Stimulated activated naive CD8-positive, alpha-beta T cell treated with anti-CD3 and anti-CD28 coated beads, Interleukin-15, Interleukin-2, amounts not matched to agents 100 U/mL and 50 U/mL, for 24 hours (primary cell): ENCODE measurements at regions not wholly inside any gene's neighbourhood (a gene's known extent, or its start where the extent isn't known, plus 50 kb on each side); places are given as distances from the start of the nearest gene placed in this dataset.

Experiments used
- ATAC-seq: fragments of 150-1000 bp; cut with Tn5 transposase; one replicate; pipeline ENCODE4 v1.10.0; 2021
- DNase-seq: peaks from one replicate; pipeline ENCODE4 v3.0.0; 2021

- ATAC-seq (no peak), DNase-seq (no peak)
These were observed 437.0 kb downstream of the ZNF608 start for GRCh38 chr5:124309241-124309980.

- ATAC-seq: no peak
- no peak for DNase-seq
These were observed 443.1 kb downstream of the ZNF608 start for GRCh38 chr5:124303366-124303765.

GRCh38 chr5:124302533-124302932 lies 443.9 kb downstream of the ZNF608 start:
- DNase-seq: no peak
- ATAC-seq: no peak

GRCh38 chr5:124301850-124302249 lies 444.6 kb downstream of the ZNF608 start:
- no peak for ATAC-seq
- DNase-seq: no peak

- ATAC-seq (no peak), DNase-seq (no peak)
These were observed 445.4 kb downstream of the ZNF608 start for GRCh38 chr5:124300815-124301621.

GRCh38 chr5:124297826-124298225 lies 448.6 kb downstream of the ZNF608 start:
- DNase-seq: no peak
- ATAC-seq: no peak

GRCh38 chr5:124292322-124292855 lies 454.1 kb downstream of the ZNF608 start:
- ATAC-seq: no peak
- DNase-seq: no peak

GRCh38 chr5:124289641-124290311 lies 456.7 kb downstream of the ZNF608 start:
- no peak for ATAC-seq
- DNase-seq: no peak

- no peak for ATAC-seq
- no peak for DNase-seq
These were observed 457.3 kb downstream of the ZNF608 start for GRCh38 chr5:124289130-124289529.

- no peak for ATAC-seq
- no peak for DNase-seq
These were observed 458.6 kb downstream of the ZNF608 start for GRCh38 chr5:124287813-124288212.

GRCh38 chr5:124285733-124286132 lies 460.7 kb downstream of the ZNF608 start:
- DNase-seq (no peak), ATAC-seq (no peak)

GRCh38 chr5:124285071-124285470 lies 461.4 kb downstream of the ZNF608 start:
- ATAC-seq (no peak), DNase-seq (no peak)

- DNase-seq (no peak), ATAC-seq (no peak)
These were observed 463.4 kb downstream of the ZNF608 start for GRCh38 chr5:124283031-124283430.

- no peak for DNase-seq
These were observed 466.4 kb downstream of the ZNF608 start for GRCh38 chr5:124280079-124280478.

GRCh38 chr5:124279146-124279876 lies 467.1 kb downstream of the ZNF608 start:
- DNase-seq (no peak), ATAC-seq (no peak)

More at GRCh38 chr5:124280079-124280478, 466.4 kb downstream of the ZNF608 start:
- no peak for ATAC-seq

GRCh38 chr5:124278636-124279035 lies 467.8 kb downstream of the ZNF608 start:
- no peak for DNase-seq
- no peak for ATAC-seq

GRCh38 chr5:124277767-124278545 lies 468.5 kb downstream of the ZNF608 start:
- DNase-seq (no peak), ATAC-seq (no peak)

- DNase-seq: no peak
These were observed 470.3 kb downstream of the ZNF608 start for GRCh38 chr5:124276166-124276565.

GRCh38 chr5:124274949-124275348 lies 471.5 kb downstream of the ZNF608 start:
- no peak for DNase-seq

More at GRCh38 chr5:124276166-124276565, 470.3 kb downstream of the ZNF608 start:
- no peak for ATAC-seq

GRCh38 chr5:124264499-124264898 lies 481.9 kb downstream of the ZNF608 start:
- no peak for DNase-seq
- no peak for ATAC-seq

More at GRCh38 chr5:124274949-124275348, 471.5 kb downstream of the ZNF608 start:
- no peak for ATAC-seq
